ENCODE measurements at regions not wholly inside any gene's neighbourhood (a gene's known extent, or its start where the extent isn't known, plus 50 kb on each side); places are given as distances from the start of the nearest gene placed in this dataset.

- no peak overlapping the region for H3K4me3 ChIP-seq (ENCODE audit: low read depth, low read length)
- DNase-seq (ENCODE audit: low read depth) = no peak
- TF ChIP-seq POLR2A (IDR thresholded peaks at IDR 0.05; ENCODE audit: extremely low read depth, insufficient read length) (no peak), MYC (IDR thresholded peaks at IDR 0.05; ENCODE audit: low read depth, low read length) (no peak), CTCF (IDR thresholded peaks at IDR 0.05; ENCODE audit: low read depth, low read length) (no peak), MAX (IDR thresholded peaks at IDR 0.05; ENCODE audit: low read depth, low read length) (no peak)
These were observed 353.1 kb downstream of the CMPK2 start for GRCh38 chr2:6512589-6512988.

- no peak for DNase-seq (ENCODE audit: low read depth)
- no peak overlapping the region for H3K4me3 ChIP-seq (ENCODE audit: low read depth, low read length)
- TF ChIP-seq MAX (IDR thresholded peaks at IDR 0.05; ENCODE audit: low read depth, low read length) (no peak), CTCF (IDR thresholded peaks at IDR 0.05; ENCODE audit: low read depth, low read length) (no peak), POLR2A (IDR thresholded peaks at IDR 0.05; ENCODE audit: extremely low read depth, insufficient read length) (no peak), MYC (IDR thresholded peaks at IDR 0.05; ENCODE audit: low read depth, low read length) (no peak)
These were observed 349.0 kb downstream of the CMPK2 start for GRCh38 chr2:6516674-6517073.

DNA sequence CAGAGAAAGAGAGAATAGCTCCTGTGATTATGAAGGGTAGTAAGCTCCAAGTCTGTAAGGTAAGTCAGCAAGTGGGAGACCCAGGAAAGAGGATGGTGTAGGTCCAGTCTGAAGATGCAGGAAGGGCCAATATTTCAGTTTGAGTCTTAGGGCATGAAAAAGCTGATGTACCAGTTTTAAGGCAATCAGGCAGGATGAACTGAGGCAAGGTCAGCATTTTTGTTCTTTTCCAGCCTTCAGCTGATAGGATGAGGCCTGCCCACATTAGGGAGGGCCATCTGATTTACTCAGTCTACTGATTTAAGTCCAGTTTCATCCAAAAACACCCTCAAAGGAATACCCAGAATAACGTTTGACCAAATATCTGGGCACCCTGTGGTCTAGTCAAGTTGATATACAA is 347.3 kb downstream of the CMPK2 start:
- DNase-seq (ENCODE audit: low read depth) = no peak
- TF ChIP-seq MAX (IDR thresholded peaks at IDR 0.05; ENCODE audit: low read depth, low read length) (no peak), MYC (IDR thresholded peaks at IDR 0.05; ENCODE audit: low read depth, low read length) (no peak)
- H3K4me3 ChIP-seq (ENCODE audit: low read depth, low read length) = no peak overlapping the region

DNA sequence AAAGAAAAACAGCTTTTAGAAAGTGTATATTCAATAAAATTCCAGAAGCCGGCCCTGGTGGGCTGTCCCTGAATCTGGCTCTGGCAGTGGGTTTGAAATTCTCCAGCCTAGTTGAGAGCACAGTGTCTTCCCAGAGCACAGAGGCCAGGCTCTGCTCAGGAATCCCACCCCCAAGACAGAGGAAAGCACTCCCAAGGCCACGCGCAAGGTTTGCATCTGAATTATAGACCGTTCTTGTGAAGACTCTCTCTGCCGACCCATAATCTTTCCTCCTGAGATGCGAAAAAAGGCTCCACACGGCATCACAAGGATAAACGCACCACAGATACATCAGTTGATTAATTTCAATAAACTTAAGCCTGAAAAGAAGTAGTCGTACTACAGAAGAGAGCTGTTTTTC is 342.2 kb downstream of the CMPK2 start:
- TF ChIP-seq MYC (IDR thresholded peaks at IDR 0.05; ENCODE audit: low read depth, low read length) (no peak), MAX (IDR thresholded peaks at IDR 0.05; ENCODE audit: low read depth, low read length) (no peak), CTCF (IDR thresholded peaks at IDR 0.05; ENCODE audit: low read depth, low read length) (no peak), POLR2A (IDR thresholded peaks at IDR 0.05; ENCODE audit: extremely low read depth, insufficient read length) (no peak)
- no peak overlapping the region for H3K4me3 ChIP-seq (ENCODE audit: low read depth, low read length)
- no peak for DNase-seq (ENCODE audit: low read depth)

GRCh38 chr2:6524691-6525474 is 340.8 kb downstream of the CMPK2 start:
- no peak for DNase-seq (ENCODE audit: low read depth)
- TF ChIP-seq POLR2A (IDR thresholded peaks at IDR 0.05; ENCODE audit: extremely low read depth, insufficient read length) (no peak), MAX (IDR thresholded peaks at IDR 0.05; ENCODE audit: low read depth, low read length) (no peak), CTCF (IDR thresholded peaks at IDR 0.05; ENCODE audit: low read depth, low read length) (no peak), MYC (IDR thresholded peaks at IDR 0.05; ENCODE audit: low read depth, low read length) (no peak)
- no peak overlapping the region for H3K4me3 ChIP-seq (ENCODE audit: low read depth, low read length)

GRCh38 chr2:6525475-6525964 is 340.2 kb downstream of the CMPK2 start:
- no peak for TF ChIP-seq CTCF (IDR thresholded peaks at IDR 0.05; ENCODE audit: low read depth, low read length)
- TF ChIP-seq POLR2A (IDR thresholded peaks at IDR 0.05; ENCODE audit: extremely low read depth, insufficient read length) = no peak
- TF ChIP-seq MYC (IDR thresholded peaks at IDR 0.05; ENCODE audit: low read depth, low read length) = no peak
- TF ChIP-seq MAX (IDR thresholded peaks at IDR 0.05; ENCODE audit: low read depth, low read length) = no peak
- no peak for DNase-seq (ENCODE audit: low read depth)
- no peak overlapping the region for H3K4me3 ChIP-seq (ENCODE audit: low read depth, low read length)
